PFSK-1 (cell line): ENCODE measurements at regions not wholly inside any gene's neighbourhood (a gene's known extent, or its start where the extent isn't known, plus 50 kb on each side); places are given as distances from the start of the nearest gene placed in this dataset.

Experiments
- FOXP2 ChIP-seq: optimal IDR thresholded peaks from 2 replicates; pipeline ENCODE3; 2011; ENCODE audit warnings: borderline replicate concordance, control low read depth, inconsistent platforms; ENCODE audit not compliant: insufficient read depth; ENCODE audit errors: extremely low read length, extremely low read depth
- POLR2AphosphoS5 ChIP-seq: IDR thresholded peaks from 2 replicates; pipeline ENCODE4 v1.6.1; 2012; ENCODE audit warnings: low read depth, mild to moderate bottlenecking, control low read depth, low read length, moderate library complexity
- REST ChIP-seq, 2 experiments: IDR thresholded peaks; 2 replicates each; pipeline versions ENCODE4 v1.6.1 to v1.8.0; 2011 to 2012; ENCODE audit warnings: low read depth in 2 of 2, low read length in 2 of 2, control low read depth in 1 of 2, inconsistent platforms in 1 of 2, mild to moderate bottlenecking in 1 of 2, moderate library complexity in 1 of 2; ENCODE audit not compliant: insufficient read depth in 1 of 2
- SIN3A ChIP-seq: IDR thresholded peaks from 2 replicates; pipeline ENCODE4 v1.6.1; 2012; ENCODE audit warnings: mild to moderate bottlenecking, low read length, moderate library complexity, borderline replicate concordance; ENCODE audit not compliant: insufficient read depth
- TAF1 ChIP-seq: IDR thresholded peaks from 2 replicates; pipeline ENCODE4 v1.6.1; 2012; ENCODE audit warnings: low read length, control low read depth, borderline replicate concordance; ENCODE audit not compliant: insufficient read depth

GRCh38 chr12:88339254-88339949 is 197.3 kb downstream of the TMTC3 start:
- no peak for TF ChIP-seq SIN3A
- TF ChIP-seq POLR2AphosphoS5 = no peak
- no peak for TF ChIP-seq REST (IDR thresholded peaks at IDR 0.05; ENCODE audit: insufficient read depth in 1 of 2, low read depth in 2 of 2, low read length in 2 of 2)
- no peak for TF ChIP-seq FOXP2
- TF ChIP-seq TAF1 = no peak

GRCh38 chr12:88339966-88340365 is 197.9 kb downstream of the TMTC3 start:
- TF ChIP-seq SIN3A = no peak

- TF ChIP-seq SIN3A (no peak), POLR2AphosphoS5 (no peak), TAF1 (no peak), REST (IDR thresholded peaks at IDR 0.05; ENCODE audit: insufficient read depth in 1 of 2, low read depth in 2 of 2, low read length in 2 of 2) (no peak), FOXP2 (no peak)
These were observed 200.2 kb downstream of the TMTC3 start for GRCh38 chr12:88342251-88342806.

GRCh38 chr12:88351146-88351545 is 209.0 kb downstream of the TMTC3 start:
- TF ChIP-seq SIN3A (no peak), FOXP2 (no peak), TAF1 (no peak), POLR2AphosphoS5 (no peak), REST (IDR thresholded peaks at IDR 0.05; ENCODE audit: insufficient read depth in 1 of 2, low read depth in 2 of 2, low read length in 2 of 2) (no peak)

- no peak for TF ChIP-seq FOXP2
- no peak for TF ChIP-seq TAF1
- no peak for TF ChIP-seq POLR2AphosphoS5
- no peak for TF ChIP-seq REST (IDR thresholded peaks at IDR 0.05; ENCODE audit: insufficient read depth in 1 of 2, low read depth in 2 of 2, low read length in 2 of 2)
- TF ChIP-seq SIN3A = no peak
These were observed 212.6 kb downstream of the TMTC3 start for GRCh38 chr12:88354691-88355090.
